AG08396 (cell line): ENCODE measurements at regions not wholly inside any gene's neighbourhood (a gene's known extent, or its start where the extent isn't known, plus 50 kb on each side); places are given as distances from the start of the nearest gene placed in this dataset.
"Not testable (repeated sequence)": the region's sequence is repeated elsewhere in the genome, so short reads cannot be mapped to it uniquely, and the experiment has no call there.

ENCODE experiments used
- DNase-seq: peaks from one replicate; pipeline ENCODE4 v3.0.0; 2012; ENCODE audit warnings: low spot score, mixed read lengths

- DNase-seq = no peak
These were observed 675.5 kb downstream of the NUP35 start for GRCh38 chr2:183799761-183800160.

GRCh38 chr2:183803596-183803995 is 679.4 kb downstream of the NUP35 start:
- DNase-seq = no peak

DNA sequence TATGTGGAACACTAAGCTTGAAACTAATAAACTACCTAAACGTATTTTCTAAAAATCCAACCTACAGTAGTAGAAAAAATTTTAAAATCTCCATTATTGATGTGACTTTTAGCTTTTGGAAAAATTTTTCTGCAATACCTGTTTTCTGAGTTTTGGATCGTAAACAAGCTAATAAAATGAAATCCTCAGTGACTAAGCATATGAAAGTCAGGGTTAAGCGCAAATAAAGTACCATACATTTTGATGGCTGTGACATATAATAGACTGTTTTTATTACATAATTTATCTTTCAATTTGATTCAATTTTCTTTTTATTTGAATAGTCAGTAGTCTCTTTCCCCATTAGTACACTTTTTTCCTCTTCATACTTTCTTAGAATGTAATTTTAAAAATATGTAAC is 683.6 kb downstream of the NUP35 start:
- no peak for DNase-seq

- no peak for DNase-seq
These were observed 685.2 kb downstream of the NUP35 start for GRCh38 chr2:183809404-183809803.

- no peak for DNase-seq
These were observed 687.0 kb downstream of the NUP35 start for GRCh38 chr2:183811281-183811680.

DNA sequence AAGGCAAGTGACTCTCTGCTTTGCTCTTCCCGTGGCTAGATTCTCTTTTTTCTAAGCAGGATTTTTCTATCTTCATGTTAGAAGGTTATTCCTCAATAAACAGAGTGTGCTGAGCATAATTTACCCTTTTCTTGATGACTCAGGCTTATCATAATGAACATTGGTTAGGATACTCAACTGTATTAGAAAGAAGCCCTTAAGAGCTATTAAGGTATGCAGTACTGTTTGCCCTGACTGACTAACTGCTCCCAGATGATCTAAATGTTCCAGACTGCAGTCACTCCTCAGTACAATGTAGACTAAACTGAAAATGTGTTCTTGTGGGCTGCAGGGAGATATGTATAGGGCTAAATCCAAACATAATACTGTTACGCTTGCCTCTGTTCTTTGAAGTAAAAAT is 687.8 kb downstream of the NUP35 start:
- DNase-seq = no peak

DNA sequence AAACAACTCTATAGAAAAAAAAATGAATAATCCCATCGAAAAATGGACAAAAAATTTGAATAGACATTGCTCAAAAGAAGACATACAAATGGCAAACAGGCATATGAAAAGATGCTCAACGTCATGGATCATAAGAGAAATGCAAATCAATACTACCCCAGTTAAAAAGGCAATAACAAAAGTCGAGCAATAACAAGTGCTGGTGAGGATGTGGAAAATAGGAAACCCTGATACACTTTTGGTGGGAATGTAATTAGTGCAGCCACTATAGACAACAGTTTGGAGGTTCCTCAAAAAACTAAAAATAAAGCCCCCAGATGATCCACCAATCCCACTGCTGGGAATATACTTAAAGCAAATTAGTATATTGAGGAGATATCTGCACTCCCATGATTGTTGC is 701.5 kb downstream of the NUP35 start:
- no peak for DNase-seq

DNA sequence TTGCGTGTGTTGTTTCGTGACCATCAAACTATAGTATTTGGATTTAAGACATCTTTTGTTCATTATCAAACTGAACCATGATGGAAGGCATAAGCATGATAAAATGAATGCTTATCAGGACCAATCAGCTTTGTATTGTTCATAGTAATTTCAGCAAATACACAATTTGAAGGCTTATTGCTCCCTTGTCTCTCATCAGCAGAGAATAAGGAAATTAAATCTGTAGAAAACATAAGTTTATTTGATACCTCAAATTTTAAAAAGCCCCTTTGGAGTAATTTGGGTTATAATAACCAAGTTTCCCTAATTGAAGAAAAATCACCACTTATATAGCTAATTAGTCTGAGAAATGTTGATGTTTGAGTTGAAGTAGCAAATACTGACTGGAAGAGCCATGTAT is 705.7 kb downstream of the NUP35 start:
- no peak for DNase-seq

GRCh38 chr2:183837157-183837556 is 712.9 kb downstream of the NUP35 start:
- DNase-seq = no peak

DNA sequence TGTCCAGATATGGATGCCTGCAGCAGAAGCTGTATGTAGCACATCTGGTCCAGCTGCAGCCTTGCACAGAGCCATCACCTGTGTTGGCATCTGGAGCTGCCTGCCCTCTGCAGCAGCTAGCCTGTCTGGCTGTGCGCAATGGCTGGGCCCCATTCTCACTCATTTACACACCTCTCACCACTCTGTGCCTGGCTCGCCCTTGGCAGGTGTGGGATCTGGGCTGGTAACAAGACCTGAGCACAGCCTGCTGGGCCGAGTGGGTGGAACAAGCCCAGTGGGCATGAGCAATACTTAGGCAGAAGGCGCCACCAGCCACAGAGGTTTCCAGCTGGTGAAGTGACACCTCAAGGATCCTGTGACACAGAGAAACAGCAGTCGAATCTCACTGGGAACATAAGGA is 714.1 kb downstream of the NUP35 start:
- DNase-seq = no peak

- no peak for DNase-seq
These were observed 715.9 kb downstream of the NUP35 start for GRCh38 chr2:183840061-183840584.

DNA sequence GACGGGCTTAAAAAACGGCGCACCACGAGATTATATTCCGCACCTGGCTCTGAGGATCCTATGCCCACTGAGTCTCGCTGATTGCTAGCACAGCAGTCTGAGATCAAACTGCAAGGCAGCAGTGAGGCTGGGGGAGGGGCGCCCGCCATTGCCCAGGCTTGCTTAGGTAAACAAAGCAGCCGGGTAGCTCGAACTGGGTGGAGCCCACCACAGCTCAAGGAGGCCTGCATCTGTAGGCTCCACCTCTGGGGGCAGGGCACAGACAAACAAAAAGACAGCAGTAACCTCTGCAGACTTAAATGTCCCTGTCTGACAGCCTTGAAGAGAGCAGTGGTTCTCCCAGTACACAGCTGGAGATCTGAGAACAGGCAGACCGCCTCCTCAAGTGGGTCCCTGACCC is 725.6 kb downstream of the NUP35 start:
- not testable (repeated sequence) for DNase-seq

GRCh38 chr2:183859129-183859528 is 734.9 kb downstream of the NUP35 start:
- no peak for DNase-seq

- no peak for DNase-seq
These were observed 731.7 kb upstream of the ZNF804A start for GRCh38 chr2:183866666-183867065.

GRCh38 chr2:183867206-183867605 is 731.1 kb upstream of the ZNF804A start:
- no peak for DNase-seq

GRCh38 chr2:183868153-183868552 is 730.2 kb upstream of the ZNF804A start:
- DNase-seq = no peak

GRCh38 chr2:183868707-183869106 is 729.6 kb upstream of the ZNF804A start:
- no peak for DNase-seq

DNA sequence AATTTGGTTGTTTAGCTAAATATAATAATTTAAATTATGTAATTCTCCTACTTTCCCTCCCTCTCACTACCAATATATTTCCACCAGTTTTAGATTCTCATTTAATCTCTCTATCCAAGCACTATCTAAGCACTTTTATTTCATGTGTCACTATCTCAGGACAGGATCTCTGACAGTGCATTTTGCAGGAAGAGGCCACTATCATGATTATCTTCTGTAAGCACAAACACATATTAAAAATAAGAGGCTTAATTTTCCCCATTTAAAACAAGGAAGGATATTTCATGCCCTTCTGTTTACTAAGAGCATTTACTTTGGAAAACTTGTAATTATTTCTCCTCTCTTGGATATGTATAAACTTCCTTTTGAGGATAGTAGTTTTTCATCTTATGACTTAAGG is 726.2 kb upstream of the ZNF804A start:
- DNase-seq = no peak

DNA sequence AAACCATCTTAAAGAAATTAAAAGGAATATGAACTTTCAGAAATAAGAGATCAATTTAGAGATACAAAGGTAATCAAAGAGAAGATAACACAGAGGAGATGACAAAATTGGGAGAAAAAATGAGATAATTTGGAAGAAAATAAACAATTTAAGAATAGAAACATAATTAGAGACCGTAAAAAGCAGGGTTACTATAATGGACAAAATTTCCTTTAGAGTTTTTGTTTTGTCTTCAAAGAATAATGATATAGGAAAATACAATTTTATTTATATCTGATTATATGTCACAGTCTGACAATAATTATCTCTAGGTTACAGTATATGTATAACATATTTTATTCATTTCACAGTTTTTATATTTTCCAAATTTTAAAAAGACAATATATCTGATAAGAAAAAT is 716.4 kb upstream of the ZNF804A start:
- DNase-seq = no peak

- DNase-seq = no peak
These were observed 705.9 kb upstream of the ZNF804A start for GRCh38 chr2:183892315-183892941.

- no peak for DNase-seq
These were observed 699.7 kb upstream of the ZNF804A start for GRCh38 chr2:183898641-183899040.

DNA sequence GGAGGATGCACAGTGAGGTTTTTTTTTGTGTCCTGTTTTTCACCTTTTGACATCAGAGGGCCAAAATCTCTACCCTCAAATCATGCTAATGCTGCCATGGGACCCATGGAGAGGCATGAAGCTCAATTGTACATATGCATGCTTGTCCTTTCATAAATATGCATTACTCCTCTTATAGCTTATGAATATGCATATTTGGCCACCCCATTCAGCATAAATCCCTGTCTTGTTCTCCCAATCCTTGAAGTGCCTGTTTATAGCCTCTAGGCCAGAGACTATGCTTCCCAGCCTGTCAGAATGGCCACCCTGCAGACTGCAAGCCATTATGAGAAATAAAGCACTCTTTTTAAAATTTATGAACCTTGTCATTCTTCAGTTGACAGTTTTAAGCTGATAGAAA is 696.4 kb upstream of the ZNF804A start:
- no peak for DNase-seq

DNA sequence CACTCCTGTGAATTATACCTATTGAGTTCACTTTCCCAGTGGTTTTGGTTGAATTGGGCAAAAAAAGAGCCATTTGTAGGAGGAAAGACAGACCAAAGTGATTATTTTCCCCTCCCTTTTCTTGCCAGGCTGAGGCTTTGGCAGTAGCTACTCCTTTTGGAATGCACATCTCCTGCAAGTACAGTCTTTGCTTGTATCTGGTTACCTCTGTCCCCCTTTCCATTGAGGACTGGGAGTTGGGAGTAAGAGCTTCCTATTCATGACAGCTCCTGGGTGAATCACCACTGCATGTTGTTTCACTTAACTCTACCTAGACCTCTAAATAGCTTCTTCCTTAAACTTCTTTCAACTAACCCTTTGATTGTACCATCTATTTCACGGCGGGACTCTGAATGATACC is 695.3 kb upstream of the ZNF804A start:
- DNase-seq = no peak

DNA sequence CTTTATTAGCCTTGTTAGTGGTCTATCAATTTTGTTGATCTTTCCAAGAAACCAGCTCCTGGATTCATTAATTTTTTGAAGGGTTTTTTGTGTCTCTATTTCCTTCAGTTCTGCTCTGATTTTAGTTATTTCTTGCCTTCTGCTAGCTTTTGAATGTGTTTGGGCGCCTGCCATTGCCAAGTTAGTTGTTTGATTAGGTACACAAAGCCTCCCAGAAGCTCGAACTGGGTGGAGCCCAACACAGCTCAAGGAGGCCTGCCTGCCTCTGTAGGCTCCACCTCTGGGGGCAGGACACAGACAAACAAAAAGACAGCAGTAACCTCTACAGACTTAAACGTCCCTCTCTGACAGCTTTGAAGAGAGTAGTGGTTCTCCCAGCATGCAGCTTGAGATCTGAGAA is 682.3 kb upstream of the ZNF804A start:
- DNase-seq = not testable (repeated sequence)
